ENCODE measurements at regions not wholly inside any gene's neighbourhood (a gene's known extent, or its start where the extent isn't known, plus 50 kb on each side); places are given as distances from the start of the nearest gene placed in this dataset.

DNA sequence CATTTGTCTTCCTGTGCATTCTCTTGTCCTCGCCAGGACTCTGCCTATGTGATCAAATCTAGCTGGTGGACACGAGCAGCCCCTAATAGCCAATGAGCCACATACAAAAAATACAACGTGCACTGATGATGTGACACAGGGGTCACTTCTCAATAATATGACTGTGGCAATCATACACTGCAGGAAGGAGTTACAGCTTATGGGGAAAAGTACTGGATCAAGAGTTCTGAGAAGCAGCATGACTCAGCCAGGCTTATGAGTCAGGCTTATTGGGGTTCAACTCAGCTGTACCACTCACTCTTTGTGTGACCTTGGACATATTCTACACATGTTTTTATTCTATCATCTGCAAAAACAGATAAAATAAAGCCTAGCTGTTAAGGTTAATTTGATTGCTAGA is 889.4 kb upstream of the TENM4 start:
- TF ChIP-seq, protein P1, sequence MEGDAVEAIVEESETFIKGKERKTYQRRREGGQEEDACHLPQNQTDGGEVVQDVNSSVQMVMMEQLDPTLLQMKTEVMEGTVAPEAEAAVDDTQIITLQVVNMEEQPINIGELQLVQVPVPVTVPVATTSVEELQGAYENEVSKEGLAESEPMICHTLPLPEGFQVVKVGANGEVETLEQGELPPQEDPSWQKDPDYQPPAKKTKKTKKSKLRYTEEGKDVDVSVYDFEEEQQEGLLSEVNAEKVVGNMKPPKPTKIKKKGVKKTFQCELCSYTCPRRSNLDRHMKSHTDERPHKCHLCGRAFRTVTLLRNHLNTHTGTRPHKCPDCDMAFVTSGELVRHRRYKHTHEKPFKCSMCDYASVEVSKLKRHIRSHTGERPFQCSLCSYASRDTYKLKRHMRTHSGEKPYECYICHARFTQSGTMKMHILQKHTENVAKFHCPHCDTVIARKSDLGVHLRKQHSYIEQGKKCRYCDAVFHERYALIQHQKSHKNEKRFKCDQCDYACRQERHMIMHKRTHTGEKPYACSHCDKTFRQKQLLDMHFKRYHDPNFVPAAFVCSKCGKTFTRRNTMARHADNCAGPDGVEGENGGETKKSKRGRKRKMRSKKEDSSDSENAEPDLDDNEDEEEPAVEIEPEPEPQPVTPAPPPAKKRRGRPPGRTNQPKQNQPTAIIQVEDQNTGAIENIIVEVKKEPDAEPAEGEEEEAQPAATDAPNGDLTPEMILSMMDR (IDR thresholded peaks at IDR 0.05; ENCODE audit: low read length) = no peak
- no peak for TF ChIP-seq EZH2 (IDR thresholded peaks at IDR 0.05; ENCODE audit: borderline replicate concordance, low read length)

Data from OCI-LY1 (cell line).